OCI-LY3 (cell line): ENCODE measurements at regions not wholly inside any gene's neighbourhood (a gene's known extent, or its start where the extent isn't known, plus 50 kb on each side); places are given as distances from the start of the nearest gene placed in this dataset.
"Not testable (repeated sequence)": the region's sequence is repeated elsewhere in the genome, so short reads cannot be mapped to it uniquely, and the experiment has no call there.

Source experiments
- H2AFZ ChIP-seq: fragments of 200-600, 300-600 bp; shearing (Covaris generic); 2 replicates; pipeline ENCODE4 v1.6.0; 2014; ENCODE audit warnings: antibody characterized with exemption, low read depth, low read length
- H3K27ac ChIP-seq: fragments of 200-600, 300-600 bp; sonication (generic); 2 replicates; pipeline ENCODE4 v1.5.1; 2014; ENCODE audit warnings: mild to moderate bottlenecking, low read length, moderate library complexity, mixed read lengths
- H3K27me3 ChIP-seq: fragments of 200-600, 300-600 bp; sonication (generic); 2 replicates; pipeline ENCODE4 v1.6.1; 2014; ENCODE audit warnings: low read depth, low read length, mixed read lengths
- H3K36me3 ChIP-seq: fragments of 200-600, 300-600 bp; sonication (generic); replicated peaks from 2 replicates; pipeline ENCODE3; 2014; ENCODE audit warnings: low read depth, low read length, mixed read lengths
- H3K4me1 ChIP-seq: fragments of 300-600, 200-600 bp; sonication (generic); 2 replicates; pipeline ENCODE4 v1.6.1; 2014; ENCODE audit warnings: low read length, mixed read lengths
- H3K4me2 ChIP-seq: fragments of 200-600, 300-600 bp; sonication (generic); 2 replicates; pipeline ENCODE4 v1.6.1; 2014; ENCODE audit warnings: low read length, mixed read lengths
- H3K4me3 ChIP-seq: fragments of 300-600, 200-600 bp; sonication (generic); 2 replicates; pipeline ENCODE4 v1.5.1; 2014; ENCODE audit warnings: antibody characterized with exemption, mild to moderate bottlenecking, low read length, moderate library complexity
- H3K79me2 ChIP-seq: fragments of 300-600, 200-600 bp; shearing (Covaris generic); 2 replicates; pipeline ENCODE4 v1.6.1; 2014; ENCODE audit warnings: mild to moderate bottlenecking, low read length, mixed read lengths
- H3K9ac ChIP-seq: fragments of 300-600, 200-600 bp; shearing (Covaris generic); 2 replicates; pipeline ENCODE4 v1.6.0; 2014; ENCODE audit warnings: mild to moderate bottlenecking, low read length, moderate library complexity
- H3K9me3 ChIP-seq: fragments of 200-600, 300-600 bp; shearing (Covaris generic); 2 replicates; pipeline ENCODE4 v1.6.1; 2014; ENCODE audit warnings: low read length, mixed read lengths; ENCODE audit not compliant: insufficient read depth
- H4K20me1 ChIP-seq: fragments of 200-600, 300-600 bp; sonication (generic); 2 replicates; pipeline ENCODE4 v1.6.1; 2016; ENCODE audit warnings: low read length, mixed read lengths; ENCODE audit not compliant: insufficient read depth
- CTCF ChIP-seq: fragments of 200-600, 300-600 bp; sonication (generic); IDR thresholded peaks from 2 replicates; pipeline ENCODE4 v1.5.1; 2014; ENCODE audit warnings: antibody characterized with exemption, low read length, low read depth
- EZH2phosphoT487 ChIP-seq: fragments of 200-600 bp; shearing (Covaris generic); IDR thresholded peaks from 2 replicates; pipeline ENCODE4 v1.6.1; 2018; ENCODE audit warnings: antibody characterized with exemption, mixed run types, low read depth

DNA sequence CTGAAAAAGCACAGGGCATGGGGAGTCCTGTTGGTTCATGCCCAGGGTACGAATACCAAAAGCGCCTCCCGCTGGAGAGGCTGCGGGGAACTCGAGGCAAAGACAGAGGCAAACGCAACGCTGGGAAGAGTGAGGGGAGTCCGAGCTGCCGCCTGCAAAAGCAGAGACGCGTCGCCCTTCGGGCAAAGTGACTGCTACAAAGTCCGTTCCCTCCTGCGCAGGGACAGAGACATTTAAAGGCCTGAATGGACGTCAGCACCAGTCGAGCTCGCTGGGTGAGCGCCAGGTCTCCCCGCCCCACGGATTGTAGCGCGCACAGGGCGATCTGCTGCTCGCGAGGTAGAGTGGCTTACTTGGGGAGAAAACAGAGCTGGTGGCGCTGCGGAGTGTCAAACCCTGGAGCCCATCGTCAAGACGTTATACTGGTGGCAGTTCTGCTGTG, 732.8 kb downstream of the ZWINT start:
- H3K27ac ChIP-seq: no peak overlapping the region
- H3K27me3 ChIP-seq: no peaks in the 10 kb centered on the region
- H3K9me3 ChIP-seq: no peaks in the 10 kb centered on the region
- no peak for TF ChIP-seq CTCF
- no peak for TF ChIP-seq EZH2phosphoT487
- no peak overlapping the region for H3K9ac ChIP-seq
- H3K4me1 ChIP-seq: no peaks in the 10 kb centered on the region
- no peak overlapping the region for H2AFZ ChIP-seq
- no peaks in the 10 kb centered on the region for H4K20me1 ChIP-seq
- H3K4me2 ChIP-seq: no peak overlapping the region
- no peaks in the 10 kb centered on the region for H3K79me2 ChIP-seq
- no peak overlapping the region for H3K4me3 ChIP-seq
- H3K36me3 ChIP-seq: no peaks in the 10 kb centered on the region

- no peaks in the 10 kb centered on the region for H3K4me1 ChIP-seq
Observed at GRCh38 chr10:55627501-55628051, 733.5 kb downstream of the ZWINT start.

DNA sequence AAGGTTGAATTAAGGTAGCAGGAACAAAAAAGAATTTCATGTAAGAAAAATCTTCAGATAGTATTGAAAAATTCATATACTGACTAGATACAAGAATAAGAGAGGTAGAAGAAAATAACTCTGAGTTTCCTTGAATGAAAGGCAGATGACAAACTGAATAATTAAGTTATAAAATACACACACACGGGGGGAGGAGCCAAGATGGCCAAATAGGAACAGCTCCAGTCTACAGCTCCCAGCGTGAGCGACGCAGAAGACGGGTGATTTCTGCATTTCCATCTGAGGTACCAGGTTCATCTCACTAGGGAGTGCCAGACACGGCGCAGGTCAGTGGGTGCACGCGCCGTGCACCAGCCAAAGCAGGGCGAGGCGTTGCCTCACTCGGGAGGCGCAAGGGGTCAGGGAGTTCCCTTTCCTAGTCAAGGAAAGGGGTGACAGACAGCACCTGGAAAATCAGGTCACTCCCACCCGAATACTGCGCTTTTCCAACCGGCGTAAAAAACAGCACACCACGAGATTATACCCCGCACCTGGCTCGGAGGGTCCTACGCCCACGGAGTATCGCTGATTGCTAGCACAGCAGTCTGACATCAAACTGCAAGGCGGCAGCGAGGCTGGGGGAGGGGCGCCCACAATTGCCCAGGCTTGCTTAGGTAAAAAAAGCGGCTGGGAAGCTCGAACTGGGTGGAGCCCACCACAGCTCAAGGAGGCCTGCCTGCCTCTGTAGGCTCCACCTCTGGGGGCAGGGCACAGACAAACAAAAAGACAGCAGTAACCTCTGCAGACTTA, 759.2 kb downstream of the ZWINT start:
- not testable (repeated sequence) for H3K4me3 ChIP-seq, H4K20me1 ChIP-seq, H3K4me1 ChIP-seq, H3K79me2 ChIP-seq, H3K27me3 ChIP-seq, H3K27ac ChIP-seq, H3K4me2 ChIP-seq, H3K9me3 ChIP-seq, H3K36me3 ChIP-seq, H2AFZ ChIP-seq, H3K9ac ChIP-seq

More at GRCh38 chr10:55627501-55628051, 733.5 kb downstream of the ZWINT start:
- Histone ChIP-seq H3K27me3 (no peaks in the 10 kb centered on the region), H3K9ac (no peak overlapping the region), H2AFZ (no peak overlapping the region), H3K27ac (no peak overlapping the region), H3K4me3 (no peak overlapping the region), H3K4me2 (no peak overlapping the region), H3K79me2 (no peaks in the 10 kb centered on the region), H4K20me1 (no peaks in the 10 kb centered on the region), H3K36me3 (no peaks in the 10 kb centered on the region), H3K9me3 (no peaks in the 10 kb centered on the region)
- TF ChIP-seq EZH2phosphoT487: no peak

- H4K20me1 ChIP-seq: no peaks in the 10 kb centered on the region
- no peak overlapping the region for H3K4me3 ChIP-seq
- no peak overlapping the region for H2AFZ ChIP-seq
- H3K36me3 ChIP-seq: no peaks in the 10 kb centered on the region
- no peaks in the 10 kb centered on the region for H3K9me3 ChIP-seq
- no peaks in the 10 kb centered on the region for H3K27me3 ChIP-seq
- TF ChIP-seq EZH2phosphoT487 (no peak), CTCF (no peak)
- no peaks in the 10 kb centered on the region for H3K79me2 ChIP-seq
- H3K9ac ChIP-seq: no peak overlapping the region
- H3K4me2 ChIP-seq: no peak overlapping the region
- no peaks in the 10 kb centered on the region for H3K4me1 ChIP-seq
- H3K27ac ChIP-seq: no peak overlapping the region
Observed at GRCh38 chr10:55551603-55552002, 750.6 kb upstream of the PCDH15 start.

DNA sequence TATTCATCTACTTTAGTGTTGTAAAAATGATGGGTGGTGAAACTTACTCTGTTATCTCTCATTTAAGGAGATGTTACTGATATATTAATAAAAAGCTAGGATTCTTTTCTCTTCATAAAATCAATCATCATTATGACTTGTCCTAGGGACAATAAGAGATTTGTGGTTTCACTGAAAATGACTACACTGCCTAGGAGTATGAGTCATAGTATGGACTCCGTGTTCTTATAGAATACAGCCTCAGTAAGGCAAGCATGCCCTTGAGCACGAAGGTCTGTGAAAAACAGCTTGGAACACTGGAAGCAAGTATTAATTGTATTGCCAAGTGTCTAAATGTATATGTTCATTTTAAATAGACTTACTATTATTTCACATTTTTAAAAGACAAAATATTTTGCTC, 749.2 kb upstream of the PCDH15 start:
- no peaks in the 10 kb centered on the region for H3K4me1 ChIP-seq

GRCh38 chr10:55537497-55537896, 736.5 kb upstream of the PCDH15 start:
- not testable (repeated sequence) for H3K4me2 ChIP-seq, H3K4me1 ChIP-seq, H3K27ac ChIP-seq, H3K27me3 ChIP-seq, H3K4me3 ChIP-seq, H4K20me1 ChIP-seq, H3K36me3 ChIP-seq, H3K9ac ChIP-seq, H3K79me2 ChIP-seq, H2AFZ ChIP-seq, H3K9me3 ChIP-seq

More for the DNA sequence above, 749.2 kb upstream of the PCDH15 start:
- Histone ChIP-seq H3K27ac (no peak overlapping the region), H3K36me3 (no peaks in the 10 kb centered on the region), H3K9me3 (no peaks in the 10 kb centered on the region), H4K20me1 (no peaks in the 10 kb centered on the region), H3K4me3 (no peak overlapping the region), H2AFZ (no peak overlapping the region), H3K9ac (no peak overlapping the region), H3K79me2 (no peaks in the 10 kb centered on the region), H3K4me2 (no peak overlapping the region), H3K27me3 (no peaks in the 10 kb centered on the region)
- no peak for TF ChIP-seq EZH2phosphoT487
- TF ChIP-seq CTCF: no peak
